Activated CD8-positive, alpha-beta T cell treated with anti-CD3 and anti-CD28 coated beads for 36 hours (primary cell): ENCODE measurements at regions not wholly inside any gene's neighbourhood (a gene's known extent, or its start where the extent isn't known, plus 50 kb on each side); places are given as distances from the start of the nearest gene placed in this dataset.
"Not testable (repeated sequence)": the region's sequence is repeated elsewhere in the genome, so short reads cannot be mapped to it uniquely, and the experiment has no call there.

Source experiments
- ATAC-seq: fragments of 200-7000 bp; cut with Tn5 transposase; one replicate; pipeline ENCODE4 v1.10.0; 2021; ENCODE audit warnings: mild to moderate bottlenecking, moderate library complexity
- CTCF ChIA-PET: fragments of 350-600 bp; sonication (Branson Sonifier 250); formaldehyde crosslinking; loops from one replicate; lab custom pipeline; 2021; ENCODE audit warnings: antibody characterized with exemption; lab: Charles Lee
- POLR2A ChIA-PET: fragments of 350-600 bp; sonication (Branson Sonifier 250); formaldehyde crosslinking; loops from one replicate; lab custom pipeline; 2021; ENCODE audit warnings: antibody characterized with exemption; lab: Charles Lee
- DNase-seq: peaks from one replicate; pipeline ENCODE4 v3.0.0-alpha.2; 2020
- H3K27ac Mint-ChIP-seq: one replicate; pipeline ENCODE4 v1.8.0; 2021; ENCODE audit warnings: mild to moderate bottlenecking, mixed read lengths
- H3K27me3 Mint-ChIP-seq: one replicate; pipeline ENCODE4 v1.8.0; 2021; ENCODE audit warnings: mixed read lengths
- H3K36me3 Mint-ChIP-seq: one replicate; pipeline ENCODE4 v1.8.0; 2021; ENCODE audit warnings: low read depth, mixed read lengths
- H3K4me1 Mint-ChIP-seq: one replicate; pipeline ENCODE4 v1.8.0; 2021; ENCODE audit warnings: low read depth, mixed read lengths
- H3K4me3 Mint-ChIP-seq: one replicate; pipeline ENCODE4 v1.8.0; 2021; ENCODE audit warnings: mild to moderate bottlenecking, moderate library complexity, mixed read lengths
- H3K9me3 Mint-ChIP-seq: one replicate; pipeline ENCODE4 v1.8.0; 2021; ENCODE audit warnings: mixed read lengths
- intact Hi-C: fragments of 100-400 bp; cut with micrococcal nuclease; formaldehyde crosslinking; loops from one replicate; pipeline ENCODE4 v1.10.0; 2022
- TF ChIP-seq, protein P1 (sequence below): fragments of 200-600 bp; IDR thresholded peaks from one replicate; pipeline ENCODE4 v1.8.0; 2022; ENCODE audit warnings: antibody characterized with exemption, mild to moderate bottlenecking

DNA sequence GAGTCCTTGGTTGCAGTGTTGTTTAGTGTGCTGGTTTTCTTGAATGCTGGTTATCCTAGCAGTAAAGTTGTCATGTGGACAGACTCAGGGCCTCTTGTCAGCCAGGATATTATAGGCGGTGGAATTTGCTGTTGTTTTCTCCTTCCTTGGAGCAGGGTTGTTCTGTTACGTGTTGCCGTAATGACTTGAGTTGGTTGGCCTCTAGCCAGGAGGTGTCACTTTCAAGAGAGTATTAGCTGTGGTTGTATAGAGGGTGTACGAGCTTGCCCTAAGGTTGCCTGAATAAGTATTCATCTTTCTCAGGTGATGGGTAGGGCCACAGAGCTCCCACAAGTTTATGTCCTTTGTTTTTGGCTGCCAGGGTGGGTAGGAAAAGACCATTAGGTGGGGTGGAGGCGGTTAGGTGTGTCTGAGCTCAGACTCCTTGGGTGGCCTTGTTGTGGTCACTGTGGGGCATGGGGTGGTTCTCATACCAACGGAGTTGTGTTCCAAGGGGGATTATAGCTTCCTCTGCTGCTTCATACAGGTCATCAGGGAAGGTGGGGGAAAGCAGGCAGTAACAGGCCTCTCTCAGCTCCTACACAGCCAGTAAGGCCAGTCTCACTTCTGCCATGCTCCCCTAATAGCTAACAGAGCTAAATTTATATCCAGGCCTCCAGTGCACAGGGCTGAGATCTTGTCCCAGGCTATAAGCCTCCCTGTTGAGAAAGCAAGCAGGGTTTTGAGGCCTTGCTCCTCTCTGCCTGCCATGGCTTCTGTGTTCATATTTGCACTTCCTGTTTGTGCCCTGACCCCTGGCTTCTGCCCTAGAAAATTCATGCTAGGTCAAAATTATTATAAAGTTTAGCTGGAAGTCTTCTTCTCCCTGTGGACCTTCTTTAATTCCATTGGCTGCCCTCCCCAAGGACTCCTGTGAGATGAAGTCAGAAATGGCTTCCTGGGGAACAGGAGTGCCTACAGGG is 594.7 kb downstream of the RAPGEF2 start:
- POLR2A ChIA-PET, result no interaction called here
- H3K36me3 Mint-ChIP-seq, result no peaks in the 10 kb centered on the region
- CTCF ChIA-PET, result no interaction called here
- no peak overlapping the region for H3K27ac Mint-ChIP-seq
- DNase-seq, result no peak
- peaks cover 13% of the 10 kb centered on the region for H3K9me3 Mint-ChIP-seq
- intact Hi-C loops, result no loop called here
- no peak for ATAC-seq
- no peaks in the 10 kb centered on the region for H3K27me3 Mint-ChIP-seq
- no peak overlapping the region for H3K4me3 Mint-ChIP-seq
- TF ChIP-seq, protein P1, sequence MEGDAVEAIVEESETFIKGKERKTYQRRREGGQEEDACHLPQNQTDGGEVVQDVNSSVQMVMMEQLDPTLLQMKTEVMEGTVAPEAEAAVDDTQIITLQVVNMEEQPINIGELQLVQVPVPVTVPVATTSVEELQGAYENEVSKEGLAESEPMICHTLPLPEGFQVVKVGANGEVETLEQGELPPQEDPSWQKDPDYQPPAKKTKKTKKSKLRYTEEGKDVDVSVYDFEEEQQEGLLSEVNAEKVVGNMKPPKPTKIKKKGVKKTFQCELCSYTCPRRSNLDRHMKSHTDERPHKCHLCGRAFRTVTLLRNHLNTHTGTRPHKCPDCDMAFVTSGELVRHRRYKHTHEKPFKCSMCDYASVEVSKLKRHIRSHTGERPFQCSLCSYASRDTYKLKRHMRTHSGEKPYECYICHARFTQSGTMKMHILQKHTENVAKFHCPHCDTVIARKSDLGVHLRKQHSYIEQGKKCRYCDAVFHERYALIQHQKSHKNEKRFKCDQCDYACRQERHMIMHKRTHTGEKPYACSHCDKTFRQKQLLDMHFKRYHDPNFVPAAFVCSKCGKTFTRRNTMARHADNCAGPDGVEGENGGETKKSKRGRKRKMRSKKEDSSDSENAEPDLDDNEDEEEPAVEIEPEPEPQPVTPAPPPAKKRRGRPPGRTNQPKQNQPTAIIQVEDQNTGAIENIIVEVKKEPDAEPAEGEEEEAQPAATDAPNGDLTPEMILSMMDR, result no peak
- no peaks in the 10 kb centered on the region for H3K4me1 Mint-ChIP-seq

DNA sequence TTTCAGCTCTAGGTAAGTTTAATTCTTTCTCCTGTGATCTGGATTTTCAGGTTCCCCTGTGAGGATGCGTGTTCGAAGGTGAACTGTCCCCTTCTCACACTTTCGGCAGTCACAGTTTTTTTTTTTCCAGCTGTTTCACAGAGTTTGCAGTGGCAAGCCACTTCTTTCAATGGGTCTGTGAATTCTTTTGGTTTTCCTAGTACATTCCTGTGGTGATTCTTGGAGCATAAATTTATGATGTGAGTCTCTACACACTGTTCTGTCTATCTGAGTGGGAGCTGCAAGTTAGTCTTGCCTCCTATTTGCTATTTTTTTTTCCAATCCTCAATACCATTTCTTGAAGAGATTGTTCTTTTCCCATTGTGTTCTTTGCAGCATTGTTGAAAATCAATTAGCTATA is 595.5 kb downstream of the RAPGEF2 start:
- no peak for ATAC-seq
- peaks cover 8% of the 10 kb centered on the region for H3K9me3 Mint-ChIP-seq
- CTCF ChIA-PET, result no interaction called here
- TF ChIP-seq, protein P1, result no peak
- H3K27ac Mint-ChIP-seq, result no peak overlapping the region
- H3K4me1 Mint-ChIP-seq, result no peaks in the 10 kb centered on the region
- POLR2A ChIA-PET, result no interaction called here
- H3K4me3 Mint-ChIP-seq, result no peak overlapping the region
- H3K36me3 Mint-ChIP-seq, result no peaks in the 10 kb centered on the region
- H3K27me3 Mint-ChIP-seq, result no peaks in the 10 kb centered on the region
- DNase-seq, result no peak
- intact Hi-C loops, result no loop called here

DNA sequence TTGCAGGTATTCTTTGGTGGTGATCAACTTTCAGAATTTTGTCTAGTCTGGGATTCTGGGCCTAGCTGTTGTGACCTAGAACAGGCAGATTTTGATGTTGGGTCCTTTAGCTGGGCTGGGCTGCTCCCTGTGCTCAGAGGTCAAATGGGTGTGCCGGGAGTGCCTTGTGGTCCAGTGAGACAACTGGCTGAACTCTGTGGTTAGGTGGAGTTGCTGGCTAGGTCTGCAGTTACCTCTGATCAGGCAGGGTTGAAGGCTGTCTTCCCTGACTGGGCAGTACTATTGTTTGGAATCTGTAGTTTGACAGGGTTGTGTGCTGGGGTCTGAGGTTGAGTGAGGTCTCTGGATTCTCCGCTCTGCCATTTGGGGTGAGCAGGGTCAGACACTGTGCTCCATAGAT is 599.3 kb downstream of the RAPGEF2 start:
- POLR2A ChIA-PET, result no interaction called here
- Mint-ChIP-seq H3K4me1 (no peaks in the 10 kb centered on the region), H3K27me3 (no peaks in the 10 kb centered on the region), H3K27ac (no peak overlapping the region), H3K4me3 (no peak overlapping the region), H3K9me3 (peaks cover 6% of the 10 kb centered on the region), H3K36me3 (no peaks in the 10 kb centered on the region)
- TF ChIP-seq, protein P1, result no peak
- ATAC-seq, result no peak
- CTCF ChIA-PET, result no interaction called here
- no peak for DNase-seq
- intact Hi-C loops, result no loop called here

DNA sequence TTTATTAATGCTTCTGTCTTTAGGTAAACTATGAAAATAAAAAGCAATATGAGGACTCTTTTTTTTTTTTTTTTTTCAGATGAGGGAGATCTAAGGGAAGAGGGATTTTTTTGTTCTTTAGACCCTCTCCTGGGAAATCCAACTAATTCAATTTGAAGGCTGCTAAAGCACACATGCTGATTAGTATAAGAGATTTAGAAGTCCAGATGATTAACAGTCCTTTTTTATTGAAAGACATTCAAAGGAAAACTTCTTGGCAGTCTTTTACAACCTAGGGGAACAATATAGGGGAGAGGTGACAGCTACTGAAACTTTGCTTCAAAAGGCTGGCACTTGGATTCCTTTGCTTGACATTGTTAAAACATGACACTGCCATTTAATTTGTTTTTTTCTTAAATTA is 602.5 kb downstream of the RAPGEF2 start:
- no peaks in the 10 kb centered on the region for H3K4me1 Mint-ChIP-seq
- H3K9me3 Mint-ChIP-seq, result peaks cover 7% of the 10 kb centered on the region
- H3K36me3 Mint-ChIP-seq, result no peaks in the 10 kb centered on the region
- TF ChIP-seq, protein P1, result no peak
- ChIA-PET CTCF (no interaction called here), POLR2A (no interaction called here)
- H3K27ac Mint-ChIP-seq, result no peak overlapping the region
- no peak for ATAC-seq
- no peak overlapping the region for H3K4me3 Mint-ChIP-seq
- no peak for DNase-seq
- H3K27me3 Mint-ChIP-seq, result no peaks in the 10 kb centered on the region
- intact Hi-C loops, result no loop called here

DNA sequence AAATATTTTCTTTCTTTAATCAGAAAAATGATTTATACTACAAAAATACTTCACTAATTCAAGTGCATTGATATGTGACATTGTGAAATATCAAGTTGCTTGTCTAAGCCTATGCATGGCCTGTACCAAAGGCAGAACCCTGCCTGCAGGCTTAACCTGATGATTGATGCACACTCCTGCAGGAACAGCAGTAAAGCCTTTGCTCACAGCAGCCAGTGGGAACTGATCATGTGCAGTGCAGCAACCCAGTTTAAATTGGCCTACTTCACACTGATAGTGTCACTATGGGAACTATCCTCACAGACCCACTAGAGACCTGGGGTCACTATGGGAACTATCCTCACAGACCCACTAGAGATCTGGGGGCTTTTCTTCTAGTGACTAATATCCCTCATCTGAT is 603.8 kb downstream of the RAPGEF2 start:
- intact Hi-C loops, result no loop called here
- CTCF ChIA-PET, result no interaction called here
- DNase-seq (no peak), ATAC-seq (no peak)
- no peaks in the 10 kb centered on the region for H3K27me3 Mint-ChIP-seq
- no peak overlapping the region for H3K4me3 Mint-ChIP-seq
- H3K9me3 Mint-ChIP-seq, result peaks cover 2% of the 10 kb centered on the region
- TF ChIP-seq, protein P1, result no peak
- no peaks in the 10 kb centered on the region for H3K36me3 Mint-ChIP-seq
- no peak overlapping the region for H3K27ac Mint-ChIP-seq
- H3K4me1 Mint-ChIP-seq, result no peaks in the 10 kb centered on the region
- POLR2A ChIA-PET, result no interaction called here

DNA sequence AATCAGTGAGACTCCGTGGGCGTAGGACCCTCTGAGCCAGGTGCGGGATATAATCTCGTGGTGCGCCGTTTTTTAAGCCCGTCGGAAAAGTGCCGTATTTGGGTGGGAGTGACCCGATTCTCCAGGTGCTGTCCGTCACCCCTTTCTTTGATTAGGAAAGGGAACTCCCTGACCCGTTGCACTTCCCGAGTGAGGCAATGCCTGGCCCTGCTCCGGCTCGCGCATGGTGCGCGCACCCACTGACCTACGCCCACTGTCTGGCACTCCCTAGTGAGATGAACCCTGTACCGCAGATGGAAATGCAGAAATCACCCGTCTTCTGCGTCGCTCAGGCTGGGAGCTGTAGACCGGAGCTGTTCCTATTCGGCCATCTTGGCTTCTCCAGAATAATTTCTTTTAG is 612.3 kb downstream of the RAPGEF2 start:
- H3K4me3 Mint-ChIP-seq, CTCF ChIA-PET, POLR2A ChIA-PET, H3K27ac Mint-ChIP-seq, intact Hi-C loops, H3K27me3 Mint-ChIP-seq, ATAC-seq, DNase-seq, H3K36me3 Mint-ChIP-seq, H3K4me1 Mint-ChIP-seq, H3K9me3 Mint-ChIP-seq: not testable (repeated sequence)
